SW480 (cell line): ENCODE measurements at regions not wholly inside any gene's neighbourhood (a gene's known extent, or its start where the extent isn't known, plus 50 kb on each side); places are given as distances from the start of the nearest gene placed in this dataset.

Experiments used
- DNase-seq: peaks from one replicate; pipeline ENCODE4 v3.0.0-alpha.2; 2016; ENCODE audit warnings: low spot score

DNA sequence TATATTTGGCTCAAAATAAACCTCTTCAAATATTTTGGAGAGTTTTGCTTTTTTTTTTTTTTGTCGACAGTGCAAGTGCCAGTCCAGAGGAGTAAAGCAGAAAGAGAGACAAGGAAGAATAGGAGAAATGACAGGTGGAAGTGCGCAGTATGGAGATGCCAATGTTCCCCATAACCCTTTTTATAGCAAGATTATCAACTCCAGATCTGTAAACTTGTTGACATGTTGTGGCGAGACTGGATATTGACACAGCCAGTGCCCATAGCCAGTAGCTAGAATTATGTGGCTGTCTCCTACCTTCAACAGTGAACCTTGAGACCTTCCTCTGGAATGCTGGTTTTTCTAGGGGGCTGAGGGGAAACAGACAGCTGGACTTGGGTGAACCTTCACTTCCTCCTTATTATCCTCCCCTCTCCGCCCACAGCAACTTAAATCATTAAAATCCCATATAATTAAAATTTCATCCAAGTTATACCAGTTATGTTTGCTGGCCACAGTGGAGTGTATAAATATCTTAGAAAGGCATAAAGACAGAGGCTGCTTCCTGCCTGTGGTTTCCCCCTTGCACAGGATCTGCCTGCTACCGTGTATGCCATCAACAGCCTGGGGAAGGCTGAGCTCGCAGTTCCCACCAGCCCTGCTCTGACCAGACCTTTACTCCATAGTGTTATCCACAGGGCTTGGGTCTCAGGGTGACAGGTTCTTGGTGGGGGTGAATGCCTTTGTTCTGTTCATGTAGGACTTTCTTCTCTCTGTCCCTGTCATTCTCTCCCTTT is 112.3 kb upstream of the ANKH start:
- no peak for DNase-seq

DNA sequence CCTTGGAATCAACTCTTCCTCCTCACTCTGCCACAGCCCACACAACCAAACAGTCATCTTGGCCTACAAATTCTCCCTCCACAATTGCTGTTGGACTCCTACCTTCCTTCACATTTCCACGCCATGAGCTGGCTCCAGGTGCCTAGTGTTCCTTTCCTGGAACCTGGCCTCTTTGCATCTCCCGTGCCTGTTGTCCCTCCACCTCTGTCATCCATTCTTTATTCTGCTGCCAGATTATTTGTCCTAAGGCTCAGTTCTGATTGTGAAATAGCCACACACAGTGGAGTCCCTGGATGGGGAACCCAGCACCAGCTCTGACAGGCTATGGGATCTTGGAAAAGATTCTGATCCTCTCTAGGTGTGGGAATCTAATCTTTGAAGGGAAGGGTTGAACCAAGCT is 109.1 kb upstream of the ANKH start:
- no peak for DNase-seq

DNA sequence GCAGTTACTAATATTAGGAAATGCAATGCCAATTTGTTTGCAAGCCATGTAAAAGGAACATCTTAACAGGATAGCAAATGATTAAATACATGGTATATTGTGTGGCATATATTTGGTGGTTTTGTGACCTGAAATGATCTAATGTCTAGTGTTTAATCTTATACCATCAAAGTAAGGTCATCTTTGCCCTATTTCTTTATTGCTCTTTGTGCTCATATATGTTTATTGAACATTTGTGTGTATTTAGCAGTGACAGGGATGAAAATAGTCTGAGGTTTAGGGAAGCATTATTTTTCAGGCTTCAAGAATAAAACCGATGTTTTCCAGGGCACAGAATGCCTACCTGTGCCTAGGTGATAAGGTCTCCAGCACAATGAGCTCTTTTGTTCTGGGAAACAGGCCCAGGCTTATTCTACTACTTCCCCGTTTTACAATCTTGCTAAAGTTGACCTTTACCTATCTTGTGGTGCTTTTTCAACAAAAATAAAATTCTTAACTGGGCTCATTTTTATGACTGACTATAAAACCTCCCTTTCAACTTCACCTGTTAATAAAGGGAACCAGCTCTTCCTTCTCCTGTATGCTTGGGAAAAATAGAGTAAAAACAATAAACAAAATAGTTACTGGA is 105.6 kb upstream of the ANKH start:
- DNase-seq, result peak; percentile 79

DNA sequence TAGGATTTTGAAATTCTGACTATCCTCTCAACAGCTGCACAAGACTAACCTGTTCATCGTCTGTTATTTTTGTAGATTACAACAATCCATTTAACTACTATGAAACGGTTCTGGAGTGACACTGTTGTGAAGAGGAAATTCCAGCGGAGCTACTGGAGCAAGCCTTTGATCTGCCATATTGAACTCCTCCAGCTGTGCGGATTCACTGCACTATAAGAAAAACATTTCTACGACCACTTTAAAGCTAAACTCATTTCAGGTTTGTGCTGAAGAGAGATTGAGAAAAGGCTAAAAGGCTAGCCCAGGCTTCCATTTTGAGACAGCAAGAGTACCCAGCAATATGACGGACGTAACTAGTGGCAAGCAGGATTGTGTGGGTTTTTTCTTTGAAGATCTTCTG is 104.9 kb upstream of the ANKH start:
- peak; percentile 20 for DNase-seq

DNA sequence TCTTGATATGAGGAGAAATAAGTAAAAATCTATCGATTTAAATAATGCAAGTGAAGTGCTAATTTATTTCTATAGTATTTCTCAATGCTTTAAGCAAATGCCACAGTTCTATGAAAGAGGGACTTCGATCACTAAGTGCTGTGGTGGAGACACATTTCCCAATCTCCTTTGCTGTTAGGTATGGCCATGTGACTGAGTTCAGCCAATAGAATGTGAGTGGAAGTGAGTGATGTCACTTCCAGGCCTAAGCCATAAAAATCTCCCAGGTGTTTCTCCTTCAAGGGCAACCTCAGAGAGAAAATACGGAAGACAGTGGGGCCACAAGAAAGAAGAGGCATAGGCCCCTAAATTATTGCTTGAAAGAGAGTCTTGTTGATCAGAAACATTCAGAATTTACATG is 100.3 kb upstream of the ANKH start:
- no peak for DNase-seq

DNA sequence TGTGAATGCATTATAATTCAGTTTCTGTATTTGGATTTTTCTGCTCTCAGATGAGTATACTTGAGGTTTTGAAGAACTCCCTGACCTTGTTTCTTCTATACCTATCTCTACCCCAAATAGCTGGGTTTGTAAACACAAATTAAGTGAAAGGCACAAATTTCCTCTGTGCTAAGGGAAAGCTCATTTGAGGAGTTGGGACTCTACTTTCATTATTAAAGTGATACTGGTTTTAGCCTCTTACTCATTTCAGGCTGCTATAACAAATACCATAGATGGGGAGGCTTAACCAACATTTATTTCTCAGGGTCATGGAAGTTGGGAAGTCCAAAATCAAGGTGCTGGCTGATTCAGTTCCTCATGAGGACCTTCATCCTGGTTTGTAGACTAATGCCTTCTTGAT is 97.2 kb upstream of the ANKH start:
- DNase-seq, result no peak

DNA sequence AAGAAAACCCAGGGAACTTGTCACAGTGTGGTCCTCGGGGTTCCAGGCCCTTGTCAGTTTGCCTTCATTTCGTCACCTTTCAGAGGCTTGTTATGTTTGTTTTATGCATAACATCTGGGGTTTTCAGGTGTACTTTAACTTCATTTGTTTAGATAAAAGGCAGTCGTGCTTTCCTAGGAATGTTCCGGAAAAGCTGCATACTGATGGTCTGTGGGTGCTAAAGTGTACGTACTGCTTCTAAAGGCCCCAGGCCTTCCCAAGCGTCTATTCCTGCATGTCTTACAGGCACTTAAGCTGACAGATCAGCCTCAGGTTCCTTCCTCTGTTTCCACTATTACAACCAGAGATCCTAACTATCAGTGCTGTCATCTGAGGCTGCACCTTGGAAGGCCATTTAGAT is 95.6 kb upstream of the ANKH start:
- DNase-seq, result no peak

DNA sequence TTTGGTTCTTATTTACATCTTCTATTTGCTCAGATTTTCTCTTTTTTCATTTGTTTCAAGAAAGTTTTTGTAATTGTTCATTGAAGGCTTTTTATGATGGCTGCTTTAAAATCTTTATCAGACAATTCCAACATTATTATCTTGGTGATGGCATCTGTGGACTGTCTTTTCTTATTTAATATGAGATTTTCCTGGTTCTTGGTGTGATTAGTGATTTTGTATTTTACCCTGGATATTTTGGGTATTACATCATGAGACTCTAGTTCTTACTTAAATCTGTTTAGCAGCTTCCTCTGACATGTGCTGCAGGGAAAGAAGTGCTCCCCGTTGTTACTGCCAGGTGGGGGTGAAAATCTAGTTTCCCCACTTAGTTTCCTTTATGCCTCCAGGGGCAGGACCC is 94.2 kb upstream of the ANKH start:
- no peak for DNase-seq

DNA sequence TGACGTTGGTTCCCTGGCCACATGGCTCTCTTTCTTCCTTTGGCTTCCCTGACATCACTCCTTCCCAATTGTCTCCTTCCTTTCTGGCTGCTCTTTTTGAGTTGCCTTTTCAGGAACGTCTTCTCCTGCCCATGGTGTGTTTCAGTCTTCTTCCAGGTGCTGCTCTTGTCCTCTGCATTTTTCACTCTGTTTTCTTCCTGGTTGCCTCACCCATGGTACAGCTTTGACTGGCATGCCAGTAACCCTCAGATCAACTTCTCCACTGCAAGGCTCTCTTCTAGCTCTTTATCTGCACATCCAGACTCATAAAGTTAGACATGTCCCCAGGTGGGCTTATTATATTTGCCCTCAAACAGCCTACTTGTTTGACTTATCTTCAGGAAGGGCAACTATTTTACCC is 91.0 kb upstream of the ANKH start:
- DNase-seq, result no peak

DNA sequence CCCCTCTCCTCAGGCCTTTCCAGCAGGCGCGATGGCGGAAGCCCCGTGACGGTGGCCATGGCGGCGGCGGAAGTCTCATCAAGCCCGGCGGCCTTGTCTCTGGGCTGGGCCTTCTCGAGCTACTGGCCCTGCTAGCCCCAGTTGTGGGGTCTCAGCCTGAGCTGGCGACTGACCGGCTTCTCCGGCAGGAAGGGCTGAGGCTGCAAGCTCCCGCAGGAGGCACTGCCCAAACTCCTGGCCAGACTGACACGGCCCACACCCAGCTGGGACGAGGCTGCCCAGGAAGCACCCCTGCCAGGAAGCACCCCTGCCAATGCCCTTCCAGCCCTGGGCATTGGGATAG is 88.5 kb upstream of the ANKH start:
- DNase-seq, result no peak

DNA sequence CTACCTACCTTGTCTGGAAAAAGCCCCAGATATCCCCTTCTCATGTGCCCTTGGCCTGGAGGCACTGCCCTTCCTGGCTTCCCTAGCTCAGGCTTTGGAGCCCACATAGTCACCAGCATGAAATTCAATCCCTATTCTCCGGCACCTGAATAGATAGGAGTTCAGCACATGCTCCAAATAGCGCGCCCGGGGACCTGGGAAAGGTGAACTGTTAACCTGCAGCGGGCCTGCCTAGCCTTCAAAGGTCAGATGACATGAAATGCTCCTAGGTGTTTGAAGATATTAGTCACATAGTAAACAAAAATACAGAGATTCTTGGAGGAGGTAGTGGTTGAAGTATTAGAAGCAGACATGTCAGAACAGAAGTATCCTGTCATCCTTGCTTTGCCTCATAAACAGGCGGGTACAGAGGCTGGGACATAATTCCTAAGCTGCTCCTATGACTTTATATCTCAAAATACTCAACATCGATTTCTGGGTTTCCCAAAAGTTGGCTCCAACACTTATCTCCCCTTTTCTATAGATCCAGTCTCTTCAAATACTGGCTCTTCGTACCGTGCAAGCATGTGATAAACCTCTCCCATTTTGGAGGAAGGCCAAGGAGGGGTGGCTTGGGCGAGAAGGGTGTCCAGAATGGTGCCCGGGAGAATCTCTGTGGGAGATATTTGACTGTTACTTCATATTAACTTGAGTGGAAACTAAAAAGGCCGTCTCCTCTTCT is 88.0 kb upstream of the ANKH start:
- DNase-seq, result no peak

DNA sequence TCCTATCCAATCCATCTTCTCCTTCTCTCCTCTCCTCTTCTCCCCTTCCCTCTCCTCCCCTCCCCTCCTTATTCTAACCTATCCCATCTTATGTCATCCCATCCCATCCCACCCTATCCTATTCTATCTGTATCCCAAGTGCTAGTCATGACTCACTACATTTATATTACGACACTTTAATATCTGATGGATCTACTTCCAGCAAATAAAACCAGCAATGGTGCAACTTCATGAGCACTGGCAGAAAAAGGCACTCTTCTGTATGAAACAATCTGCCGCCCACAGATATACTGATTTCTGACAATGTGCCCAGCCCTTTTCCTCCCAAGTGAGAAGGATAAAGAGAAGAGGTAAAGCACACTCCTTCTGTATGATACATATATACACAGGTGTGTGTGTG is 86.6 kb upstream of the ANKH start:
- no peak for DNase-seq

DNA sequence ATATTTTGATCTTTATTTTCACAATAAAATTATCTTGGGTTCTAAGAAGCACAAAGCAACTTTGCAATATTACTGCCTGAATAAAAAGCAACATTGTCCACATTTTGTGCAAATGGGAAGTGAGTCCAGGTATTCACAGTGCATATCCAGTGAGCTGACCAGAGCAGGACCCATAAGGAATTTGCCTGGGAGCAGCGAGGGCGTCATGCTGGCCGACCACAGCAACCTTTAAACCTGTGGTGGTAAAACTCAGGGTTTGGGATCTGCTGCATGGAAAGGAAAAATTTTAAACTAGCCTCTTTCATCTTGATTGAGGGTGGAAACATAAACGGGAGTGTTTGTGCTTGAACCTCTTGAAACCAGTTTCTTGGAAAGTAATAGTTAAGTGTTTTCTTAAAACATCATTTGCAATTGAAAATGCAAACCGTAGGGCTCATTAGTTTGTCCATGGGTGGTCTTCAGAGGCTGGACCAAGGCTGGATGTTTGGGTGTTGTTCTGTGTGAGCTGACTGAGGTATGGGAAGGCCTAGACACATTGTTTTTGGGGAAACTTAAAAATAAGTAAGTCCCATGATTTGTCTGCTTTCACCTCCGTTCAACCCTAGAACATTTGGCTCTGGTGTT is 85.0 kb upstream of the ANKH start:
- no peak for DNase-seq

DNA sequence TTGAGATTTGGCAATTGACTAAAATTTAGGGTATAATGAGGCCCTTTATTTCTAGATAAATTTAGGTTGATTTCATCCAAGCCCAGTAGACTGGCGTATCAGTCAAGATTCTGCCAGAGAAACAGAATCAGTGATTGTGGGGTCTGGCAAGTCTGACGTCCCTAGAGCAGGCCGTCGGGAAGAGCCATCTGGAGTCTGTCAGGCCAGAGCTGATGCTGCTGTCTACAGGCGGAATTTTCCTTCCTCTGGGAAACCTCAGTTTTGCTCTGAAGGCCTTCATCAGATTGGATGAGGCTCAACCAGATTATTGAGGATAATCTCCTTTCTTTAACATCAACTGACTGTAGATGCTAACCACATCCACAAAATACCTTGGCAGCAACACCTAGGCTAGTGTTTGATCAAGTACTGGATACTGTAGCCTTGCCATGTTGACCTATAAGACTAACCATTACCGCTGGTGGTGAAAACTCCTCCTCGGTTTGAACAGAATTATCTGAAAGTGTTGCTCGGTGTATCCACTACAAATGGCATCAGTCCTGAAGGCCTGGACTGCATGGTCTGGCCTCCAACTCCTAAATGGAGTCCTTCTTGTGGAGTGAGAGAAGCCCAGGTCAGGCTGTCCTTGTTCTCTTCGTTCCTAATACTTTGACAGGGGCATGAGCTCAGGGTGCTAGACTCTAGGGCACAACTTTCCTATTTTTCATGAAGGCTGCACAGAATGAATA is 83.2 kb upstream of the ANKH start:
- DNase-seq, result no peak

DNA sequence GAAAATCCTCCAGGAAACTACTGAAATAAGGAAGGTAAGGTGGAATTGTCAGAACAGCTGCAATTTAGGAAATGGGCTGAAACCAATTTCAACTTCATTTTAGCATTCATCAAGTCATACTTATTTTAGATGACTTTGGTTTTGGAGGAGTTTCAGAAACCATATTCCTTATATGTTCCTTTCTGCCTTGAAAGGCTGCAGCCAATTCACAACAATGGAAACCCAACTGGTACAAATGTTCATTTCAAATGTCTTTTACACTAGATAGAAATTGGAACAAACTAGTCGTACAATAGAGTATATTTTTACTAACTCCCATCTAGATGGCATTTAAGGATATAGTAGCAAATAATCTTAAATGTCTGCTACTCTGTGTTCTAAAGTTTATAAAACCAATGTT is 82.6 kb upstream of the ANKH start:
- no peak for DNase-seq

DNA sequence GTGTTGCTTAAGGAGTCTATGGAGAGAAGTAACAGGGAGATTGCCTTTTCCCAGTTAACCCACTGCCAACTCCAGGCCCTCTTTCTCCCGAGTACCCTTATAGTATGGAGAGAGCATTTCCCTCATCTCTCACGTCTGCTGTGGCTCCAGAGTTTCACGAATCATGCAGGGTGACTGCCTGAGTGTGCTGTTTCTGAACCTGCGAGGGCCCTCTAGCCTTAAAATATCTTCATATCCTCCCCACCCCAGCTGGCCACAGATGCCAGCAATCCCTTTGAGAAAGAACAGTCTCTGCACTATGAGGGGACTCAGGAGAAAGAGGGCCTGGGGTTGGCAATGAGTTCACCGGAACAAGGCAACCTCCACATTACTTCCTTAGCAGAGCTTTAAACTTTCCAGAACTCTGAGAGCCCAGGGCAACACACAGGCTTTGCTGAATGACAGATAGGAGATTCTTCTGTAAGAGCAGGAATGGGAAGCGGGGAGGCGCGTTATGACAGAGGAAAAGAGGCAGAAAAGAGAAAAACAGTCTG is 81.6 kb upstream of the ANKH start:
- DNase-seq, result no peak

DNA sequence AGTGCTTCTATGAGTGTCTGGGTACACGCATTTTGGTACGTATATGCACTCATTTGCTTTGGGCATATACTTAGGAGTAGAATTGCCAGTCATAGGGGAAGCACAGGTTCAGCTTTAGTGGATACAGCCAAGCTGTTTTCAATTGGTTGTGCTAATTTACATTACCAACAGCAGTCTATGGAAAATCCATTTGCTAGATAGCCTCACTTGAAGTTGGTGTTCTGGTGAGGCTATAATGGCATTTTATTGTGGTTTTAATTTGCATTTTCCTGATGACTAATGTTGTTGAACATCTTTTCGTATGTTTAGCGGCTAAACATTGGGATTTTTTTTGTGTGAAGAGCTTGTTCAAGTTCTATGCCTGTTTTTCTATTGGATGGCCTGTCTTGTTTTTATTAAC is 76.8 kb upstream of the ANKH start:
- DNase-seq, result peak; percentile 31

DNA sequence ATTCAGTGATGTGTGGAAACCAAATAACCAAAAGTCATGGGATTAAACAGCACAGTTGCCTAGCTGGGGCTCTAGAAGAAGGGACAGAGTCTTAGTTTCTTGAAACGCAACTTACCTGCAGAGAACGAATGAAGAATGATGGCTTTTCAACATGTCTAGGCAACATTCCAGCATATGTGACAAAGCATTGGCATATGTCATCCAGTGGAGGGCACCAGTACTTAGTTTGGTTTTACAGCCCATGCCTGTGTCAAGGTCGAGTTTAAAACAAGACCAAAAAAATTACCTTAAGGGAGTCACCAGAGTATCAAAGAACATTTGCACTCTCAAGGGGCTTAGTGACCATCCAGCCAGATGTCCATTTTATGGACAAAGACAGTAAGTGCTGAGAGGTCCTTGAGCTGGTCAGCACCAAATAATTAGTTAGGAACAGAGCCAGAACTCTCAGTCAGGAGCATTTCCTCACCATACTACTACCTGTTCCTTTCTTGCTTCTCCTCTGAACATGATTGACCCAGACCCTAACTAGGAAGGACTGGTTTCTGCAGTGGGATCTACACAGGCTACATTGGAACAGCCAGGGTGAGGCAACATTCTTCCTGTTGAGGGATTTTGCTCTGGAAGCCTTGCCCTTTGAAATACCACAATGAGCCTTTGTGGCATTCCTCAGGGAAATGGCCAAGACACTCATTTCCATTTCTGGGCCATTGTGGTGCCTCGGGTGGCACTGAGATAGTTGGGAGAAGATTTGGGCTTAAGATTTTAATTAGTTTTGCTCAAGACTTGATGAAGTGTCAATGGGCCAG is 75.4 kb upstream of the ANKH start:
- DNase-seq, result peak; percentile 71

DNA sequence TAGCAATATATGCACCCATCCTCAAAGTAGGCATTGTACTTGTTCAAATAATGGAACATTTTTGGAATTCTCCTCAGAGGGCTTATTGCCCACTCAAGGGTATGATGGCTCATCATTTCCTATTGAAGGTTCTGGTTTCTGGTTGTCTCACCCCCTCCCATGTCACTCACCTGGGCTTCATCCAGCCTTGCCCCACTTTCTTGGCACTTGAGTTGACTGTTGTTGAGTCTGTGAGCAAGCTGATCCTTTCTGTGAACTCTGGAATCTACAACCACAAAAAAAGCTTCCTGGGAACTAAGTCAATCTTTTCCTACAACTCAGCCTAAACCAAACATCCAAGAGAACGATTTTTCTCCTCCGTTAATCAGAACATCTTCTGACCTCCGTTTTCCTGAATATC is 73.9 kb upstream of the ANKH start:
- DNase-seq, result no peak

DNA sequence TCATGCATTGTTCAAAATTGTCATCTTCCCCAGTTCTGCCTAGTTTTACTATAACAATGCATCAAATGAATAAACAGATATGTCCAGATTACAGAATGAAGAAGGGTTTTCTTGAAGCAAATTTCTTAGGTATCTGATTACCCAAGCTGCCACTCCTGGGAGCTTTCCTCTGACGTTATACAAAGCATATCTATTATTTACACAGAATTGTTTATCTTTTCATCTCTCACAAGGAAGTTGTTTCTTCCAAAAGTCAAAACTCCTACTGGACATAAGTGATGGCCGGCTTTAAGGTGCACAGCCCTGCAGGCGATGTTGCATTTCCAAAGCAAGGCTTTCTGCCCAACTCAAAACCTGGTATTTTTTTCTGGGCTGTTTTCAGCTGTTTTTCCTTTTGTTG is 73.4 kb upstream of the ANKH start:
- DNase-seq, result no peak

DNA sequence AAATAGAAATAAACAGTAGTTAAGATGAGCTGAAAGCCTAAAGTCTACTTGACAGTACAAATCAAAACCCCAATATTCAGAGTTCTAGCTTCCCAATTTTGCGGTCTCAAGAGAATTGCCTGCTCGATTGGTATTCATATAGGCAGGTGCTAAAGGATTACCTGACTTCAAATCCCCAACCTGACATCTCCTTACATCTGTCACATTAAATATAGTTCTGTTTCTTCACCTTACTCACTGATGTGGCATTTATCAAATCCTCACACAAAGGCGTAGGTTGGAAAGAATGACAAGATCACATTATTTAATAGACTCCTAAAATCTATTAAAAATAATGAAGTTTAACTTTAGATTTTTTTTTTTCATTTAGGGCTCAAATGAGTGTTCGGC is 72.8 kb upstream of the ANKH start:
- no peak for DNase-seq
